ENCODE measurements at regions not wholly inside any gene's neighbourhood (a gene's known extent, or its start where the extent isn't known, plus 50 kb on each side); places are given as distances from the start of the nearest gene placed in this dataset.

- H3K4me2 ChIP-seq (ENCODE audit: insufficient read depth, insufficient read length, low read length): no peak overlapping the region
- DNase-seq: no peak
- H4K8ac ChIP-seq (replicated peaks; ENCODE audit: insufficient read length, low read depth, low read length): no peak overlapping the region
- no peak overlapping the region for H4K91ac ChIP-seq (ENCODE audit: insufficient read length, low read depth, low read length)
- H4K20me1 ChIP-seq (ENCODE audit: control insufficient read depth, insufficient read depth, insufficient read length): no peaks in the 10 kb centered on the region
- no peak overlapping the region for H3K4ac ChIP-seq (ENCODE audit: low read depth, low read length)
- H3T11ph ChIP-seq (ENCODE audit: low read length): no peak overlapping the region
- no peak overlapping the region for H3K27ac Mint-ChIP-seq
- H2BK20ac ChIP-seq (ENCODE audit: low read depth, low read length, poor library complexity, severe bottlenecking): no peak overlapping the region
- no peak overlapping the region for H3K14ac ChIP-seq (ENCODE audit: insufficient read depth, low read length)
- H3K36me3 Mint-ChIP-seq (ENCODE audit: insufficient read depth in 1 of 3, low read depth in 3 of 3): no peaks in the 10 kb centered on the region
- H2BK15ac ChIP-seq (ENCODE audit: low read depth, low read length): no peak overlapping the region
- H4K5ac ChIP-seq (ENCODE audit: insufficient read length, low read depth, low read length): no peak overlapping the region
- H2AK5ac ChIP-seq (ENCODE audit: insufficient read length, low read length): no peak overlapping the region
- H3K27ac ChIP-seq (ENCODE audit: insufficient read length, low read depth, low read length): no peak overlapping the region
- no peak overlapping the region for H2BK12ac ChIP-seq (ENCODE audit: insufficient read length, low read depth, low read length)
- no peaks in the 10 kb centered on the region for H3K9me3 ChIP-seq (ENCODE audit: control insufficient read depth, low read depth, low read length)
- no peak overlapping the region for H3K9ac ChIP-seq (ENCODE audit: extremely low read depth, insufficient read length, low read length)
- no peaks in the 10 kb centered on the region for H3K27me3 ChIP-seq (ENCODE audit: insufficient read depth, low read length)
- no peak for TF ChIP-seq CTCF (conservative IDR thresholded peaks at IDR 0.05)
- H3K4me1 Mint-ChIP-seq: no peaks in the 10 kb centered on the region
- no peaks in the 10 kb centered on the region for H3K4me1 ChIP-seq (ENCODE audit: insufficient read depth, low read length)
- H3K79me2 ChIP-seq (ENCODE audit: insufficient read depth, low read length): no peaks in the 10 kb centered on the region
- H3K18ac ChIP-seq (ENCODE audit: insufficient read length, low read depth, low read length): no peak overlapping the region
- 0 out of 2 replicates have a peak, but pooled peaks cover 1% of the 10 kb centered on the region for H3K27me3 Mint-ChIP-seq (ENCODE audit: low read depth)
- no peak overlapping the region for H2AFZ ChIP-seq (ENCODE audit: low read length)
- H3K9me3 Mint-ChIP-seq: no peaks in the 10 kb centered on the region
- H3K23ac ChIP-seq (ENCODE audit: insufficient read length, low read depth, low read length): no peak overlapping the region
- no peaks in the 10 kb centered on the region for H3K23me2 ChIP-seq (ENCODE audit: insufficient read length, low read depth, low read length, poor library complexity, severe bottlenecking)
- H3K56ac ChIP-seq (ENCODE audit: insufficient read length, low read depth, low read length): no peak overlapping the region
- no peak overlapping the region for H2BK120ac ChIP-seq (ENCODE audit: low read depth, low read length, poor library complexity, severe bottlenecking)
- H3K79me1 ChIP-seq (ENCODE audit: insufficient read depth, low read depth, low read length, poor library complexity, severe bottlenecking): no peaks in the 10 kb centered on the region
- no peak overlapping the region for H2BK5ac ChIP-seq (ENCODE audit: insufficient read length, low read length)
- no peak overlapping the region for H3K4me3 Mint-ChIP-seq
Measured at GRCh38 chr3:74479915-74480314, 134.5 kb downstream of the CNTN3 start.

All from H9 (cell line).